DND-41 (cell line): ENCODE measurements at regions not wholly inside any gene's neighbourhood (a gene's known extent, or its start where the extent isn't known, plus 50 kb on each side); places are given as distances from the start of the nearest gene placed in this dataset.

Experiments
- EZH2 ChIP-seq: IDR thresholded peaks from 3 replicates; pipeline ENCODE4 v1.6.1; 2012; ENCODE audit warnings: borderline replicate concordance, low read depth, mild to moderate bottlenecking, moderate library complexity, low read length, inconsistent platforms; ENCODE audit not compliant: severe bottlenecking
- TF ChIP-seq, protein P1 (sequence below): IDR thresholded peaks from 2 replicates; pipeline ENCODE4 v1.5.1; 2012; ENCODE audit warnings: borderline replicate concordance, low read length, moderate library complexity, mild to moderate bottlenecking; ENCODE audit not compliant: poor library complexity, severe bottlenecking; ENCODE audit errors: extremely low read depth

DNA sequence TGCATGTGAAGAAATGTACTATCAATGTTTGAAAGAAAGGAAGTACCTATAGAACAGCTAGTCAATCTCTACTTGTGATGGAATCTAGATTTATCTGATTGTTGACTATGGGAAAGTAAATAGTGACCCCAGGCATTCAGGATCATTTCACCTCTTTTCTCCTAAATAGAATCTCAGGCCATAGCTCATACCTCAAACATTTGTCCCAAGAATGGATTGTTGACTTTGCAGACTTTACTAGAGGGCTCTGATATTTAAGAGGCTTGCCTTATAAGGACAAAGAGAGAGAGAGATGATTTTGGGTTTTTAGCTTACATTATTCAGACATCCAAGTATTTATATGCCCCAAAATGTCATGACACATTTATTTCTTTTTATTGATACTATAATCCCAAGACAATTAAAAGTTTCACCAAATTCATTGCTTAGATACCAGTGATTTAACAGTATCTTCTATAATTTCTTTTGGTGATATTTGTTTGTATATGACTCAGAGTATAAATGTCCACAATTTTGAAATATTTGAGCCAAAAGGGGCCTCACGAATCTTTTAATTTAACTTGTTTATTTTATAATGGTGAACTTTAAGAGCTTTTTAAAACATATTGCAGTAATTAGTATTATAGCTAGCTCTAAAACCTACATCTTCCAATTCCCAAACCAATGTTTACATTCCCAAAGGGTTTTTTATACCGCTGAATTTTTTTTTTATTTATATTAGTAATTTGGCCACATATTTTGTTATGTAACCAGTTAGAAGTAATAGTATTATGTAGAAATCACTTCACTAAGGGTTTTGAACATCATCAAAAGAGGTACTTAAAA is 614.1 kb downstream of the PCDH7 start:
- TF ChIP-seq, protein P1, sequence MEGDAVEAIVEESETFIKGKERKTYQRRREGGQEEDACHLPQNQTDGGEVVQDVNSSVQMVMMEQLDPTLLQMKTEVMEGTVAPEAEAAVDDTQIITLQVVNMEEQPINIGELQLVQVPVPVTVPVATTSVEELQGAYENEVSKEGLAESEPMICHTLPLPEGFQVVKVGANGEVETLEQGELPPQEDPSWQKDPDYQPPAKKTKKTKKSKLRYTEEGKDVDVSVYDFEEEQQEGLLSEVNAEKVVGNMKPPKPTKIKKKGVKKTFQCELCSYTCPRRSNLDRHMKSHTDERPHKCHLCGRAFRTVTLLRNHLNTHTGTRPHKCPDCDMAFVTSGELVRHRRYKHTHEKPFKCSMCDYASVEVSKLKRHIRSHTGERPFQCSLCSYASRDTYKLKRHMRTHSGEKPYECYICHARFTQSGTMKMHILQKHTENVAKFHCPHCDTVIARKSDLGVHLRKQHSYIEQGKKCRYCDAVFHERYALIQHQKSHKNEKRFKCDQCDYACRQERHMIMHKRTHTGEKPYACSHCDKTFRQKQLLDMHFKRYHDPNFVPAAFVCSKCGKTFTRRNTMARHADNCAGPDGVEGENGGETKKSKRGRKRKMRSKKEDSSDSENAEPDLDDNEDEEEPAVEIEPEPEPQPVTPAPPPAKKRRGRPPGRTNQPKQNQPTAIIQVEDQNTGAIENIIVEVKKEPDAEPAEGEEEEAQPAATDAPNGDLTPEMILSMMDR, result no peak
- TF ChIP-seq EZH2, result no peak
